Keratinocyte (primary cell): ENCODE measurements at regions not wholly inside any gene's neighbourhood (a gene's known extent, or its start where the extent isn't known, plus 50 kb on each side); places are given as distances from the start of the nearest gene placed in this dataset.

Experiments
- DNase-seq: peaks from one replicate; pipeline ENCODE4 v3.0.0-alpha.2; 2011; ENCODE audit warnings: low read depth, missing footprints, low spot score
- FAIRE-seq: peaks from 2 replicates; lab custom pipeline; 2011; peaks lifted over from hg19 to GRCh38; lab: Jason Lieb, UNC
- H2AFZ ChIP-seq: 2 replicates; pipeline ENCODE4 v1.6.0; 2012; ENCODE audit warnings: low read length, control low read depth, inconsistent platforms; ENCODE audit not compliant: control insufficient read depth
- H3K27ac ChIP-seq: 2 replicates; pipeline ENCODE4 v1.5.1; 2011; ENCODE audit warnings: low read length; ENCODE audit not compliant: control insufficient read depth, insufficient read depth
- H3K27me3 ChIP-seq: 3 replicates; pipeline ENCODE4 v1.6.0; 2011; ENCODE audit warnings: low read length; ENCODE audit not compliant: control insufficient read depth, insufficient read depth; ENCODE audit errors: extremely low read depth
- H3K36me3 ChIP-seq, 2 experiments: 2 replicates in 1 of 2; 3 replicates in 1 of 2; pipeline ENCODE4 v1.5.1; 2011; ENCODE audit warnings: low read length in 2 of 2, mild to moderate bottlenecking in 1 of 2; ENCODE audit not compliant: control insufficient read depth in 2 of 2, insufficient read depth in 2 of 2; ENCODE audit errors: extremely low read depth in 1 of 2
- H3K4me1 ChIP-seq: 3 replicates; pipeline ENCODE4 v1.5.1; 2011; ENCODE audit warnings: low read length; ENCODE audit not compliant: control insufficient read depth, insufficient read depth; ENCODE audit errors: extremely low read depth
- H3K4me2 ChIP-seq: 3 replicates; pipeline ENCODE4 v1.6.0; 2011; ENCODE audit warnings: low read depth, low read length; ENCODE audit not compliant: control insufficient read depth, insufficient read depth; ENCODE audit errors: extremely low read depth
- H3K4me3 ChIP-seq, 3 experiments: fragments of 200-600 bp in 1 of 3; sonication (generic) in 1 of 3; 2 replicates in 2 of 3; 3 replicates in 1 of 3; pipeline ENCODE4 v1.5.1; 2011 to 2016; ENCODE audit warnings: low read length in 3 of 3, mild to moderate bottlenecking in 3 of 3, control low read depth in 2 of 3, inconsistent platforms in 1 of 3, low read depth in 1 of 3, mixed read lengths in 1 of 3, mixed run types in 1 of 3, moderate library complexity in 1 of 3; ENCODE audit not compliant: control insufficient read depth in 2 of 3, insufficient read depth in 2 of 3; ENCODE audit errors: extremely low read depth in 1 of 3
- H3K79me2 ChIP-seq: 2 replicates; pipeline ENCODE4 v1.6.0; 2012; ENCODE audit warnings: low read length; ENCODE audit not compliant: control insufficient read depth, insufficient read depth
- H3K9ac ChIP-seq: 3 replicates; pipeline ENCODE4 v1.6.0; 2011; ENCODE audit warnings: low read length; ENCODE audit not compliant: control insufficient read depth, insufficient read depth; ENCODE audit errors: extremely low read depth
- H3K9me1 ChIP-seq: 3 replicates; pipeline ENCODE4 v1.6.0; 2011; ENCODE audit warnings: low read length; ENCODE audit not compliant: control insufficient read depth, insufficient read depth; ENCODE audit errors: extremely low read depth
- H3K9me3 ChIP-seq: 2 replicates; pipeline ENCODE4 v1.5.1; 2012; ENCODE audit warnings: low read depth, low read length; ENCODE audit not compliant: control insufficient read depth
- H4K20me1 ChIP-seq: 3 replicates; pipeline ENCODE4 v1.6.0; 2011; ENCODE audit warnings: low read length; ENCODE audit not compliant: control insufficient read depth, insufficient read depth; ENCODE audit errors: extremely low read depth
- CTCF ChIP-seq, 3 experiments: IDR thresholded peaks in 1 of 3; conservative IDR thresholded peaks in 1 of 3; optimal IDR thresholded peaks in 1 of 3; 2 replicates in 2 of 3; 3 replicates in 1 of 3; pipeline versions ENCODE3 to v1.5.1; 2011; ENCODE audit warnings: low read length in 3 of 3, mild to moderate bottlenecking in 3 of 3, moderate library complexity in 2 of 3, control low read depth in 1 of 3, inconsistent platforms in 1 of 3; ENCODE audit not compliant: insufficient read depth in 2 of 3; ENCODE audit errors: extremely low read depth in 1 of 3
- EZH2 ChIP-seq: IDR thresholded peaks from one replicate; pipeline ENCODE4 v1.6.1; 2012; ENCODE audit warnings: inconsistent platforms, mild to moderate bottlenecking, low read length, moderate library complexity
- dilution Hi-C: fragments of 300-500 bp; cut with MboI; formaldehyde crosslinking; loops from one replicate; pipeline ENCODE4 v1.7.0; 2020; ENCODE audit warnings: low sequenced_read_pairs; ENCODE audit not compliant: extremely low pct_ligation_motif_present

- no peaks in the 10 kb centered on the region for H4K20me1 ChIP-seq
- no peak overlapping the region for H3K9ac ChIP-seq
- no peaks in the 10 kb centered on the region for H3K36me3 ChIP-seq
- no peak overlapping the region for H3K27ac ChIP-seq
- H3K4me3 ChIP-seq = no peak overlapping the region
- no peak for DNase-seq
- TF ChIP-seq CTCF (optimal IDR thresholded peaks at IDR 0.05 in 1 of 3, IDR thresholded peaks at IDR 0.05 in 1 of 3, conservative IDR thresholded peaks at IDR 0.05 in 1 of 3; ENCODE audit: extremely low read depth in 1 of 3, insufficient read depth in 2 of 3, low read length in 3 of 3) = no peak
- no peak for TF ChIP-seq EZH2
- peaks cover 13% of the 10 kb centered on the region for H3K27me3 ChIP-seq
- no peak overlapping the region for H3K4me2 ChIP-seq
- FAIRE-seq = no peak
- no peaks in the 10 kb centered on the region for H3K9me3 ChIP-seq
- no peaks in the 10 kb centered on the region for H3K4me1 ChIP-seq
- H3K9me1 ChIP-seq = no peaks in the 10 kb centered on the region
- dilution Hi-C loops = no loop called here
- H2AFZ ChIP-seq = no peak overlapping the region
- H3K79me2 ChIP-seq = no peaks in the 10 kb centered on the region
Observed at GRCh38 chr13:48770372-48770771, 116.6 kb downstream of the CYSLTR2 start.

DNA sequence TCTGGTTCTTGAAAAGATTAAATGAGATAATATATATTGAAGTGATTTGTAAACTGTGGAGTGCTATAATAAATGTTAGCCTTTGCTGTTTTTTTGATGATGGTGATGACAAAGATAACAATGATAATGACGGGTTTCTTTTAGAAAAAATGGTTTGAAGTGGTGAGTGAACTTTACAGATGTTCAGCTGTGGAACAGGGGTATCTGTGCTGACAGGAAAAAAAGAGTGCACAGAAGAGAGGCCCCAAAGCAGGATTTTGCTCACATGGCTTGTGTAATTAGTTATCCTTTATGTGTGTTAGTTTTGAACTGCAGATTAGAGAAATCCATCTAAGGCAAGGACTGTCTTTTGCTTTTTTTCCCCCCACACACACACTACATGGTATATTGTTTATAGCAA, 119.2 kb downstream of the CYSLTR2 start:
- H3K9me1 ChIP-seq = no peaks in the 10 kb centered on the region
- dilution Hi-C loops = no loop called here
- no peak for FAIRE-seq
- H4K20me1 ChIP-seq = no peaks in the 10 kb centered on the region
- no peak overlapping the region for H3K4me3 ChIP-seq
- TF ChIP-seq EZH2 (no peak), CTCF (optimal IDR thresholded peaks at IDR 0.05 in 1 of 3, IDR thresholded peaks at IDR 0.05 in 1 of 3, conservative IDR thresholded peaks at IDR 0.05 in 1 of 3; ENCODE audit: extremely low read depth in 1 of 3, insufficient read depth in 2 of 3, low read length in 3 of 3) (no peak)
- no peaks in the 10 kb centered on the region for H3K9me3 ChIP-seq
- no peak overlapping the region for H3K9ac ChIP-seq
- no peaks in the 10 kb centered on the region for H3K4me1 ChIP-seq
- DNase-seq = no peak
- H3K27ac ChIP-seq = no peak overlapping the region
- H3K79me2 ChIP-seq = no peaks in the 10 kb centered on the region
- no peaks in the 10 kb centered on the region for H3K36me3 ChIP-seq
- peaks cover 13% of the 10 kb centered on the region for H3K27me3 ChIP-seq
- H3K4me2 ChIP-seq = no peak overlapping the region
- no peak overlapping the region for H2AFZ ChIP-seq
